Skin of body (tissue), 1 donor: ENCODE measurements at regions not wholly inside any gene's neighbourhood (a gene's known extent, or its start where the extent isn't known, plus 50 kb on each side); places are given as distances from the start of the nearest gene placed in this dataset.

Source experiments
- DNase-seq: peaks from one replicate; lab custom pipeline; 2025; lab: John Stamatoyannopoulos, UW

DNA sequence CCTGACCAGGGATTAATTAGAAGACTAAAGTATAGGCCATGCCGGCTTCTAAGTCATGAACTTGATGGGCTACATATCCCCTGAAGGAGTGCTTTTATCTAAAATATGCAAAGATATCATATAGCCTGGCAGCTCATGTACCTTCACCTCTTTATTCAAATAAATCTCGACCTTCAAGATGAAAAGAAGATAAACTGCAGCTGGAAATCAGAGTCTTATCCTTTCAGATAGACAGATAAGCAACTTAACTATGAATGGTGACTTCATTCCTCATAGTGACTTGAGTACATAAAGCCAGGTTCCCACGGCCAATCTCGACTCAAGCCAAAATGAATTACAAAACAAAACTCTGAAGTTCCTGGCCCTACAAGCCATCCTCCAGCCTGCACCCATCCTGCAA, 165.3 kb upstream of the KLHL29 start:
- no peak for DNase-seq

DNA sequence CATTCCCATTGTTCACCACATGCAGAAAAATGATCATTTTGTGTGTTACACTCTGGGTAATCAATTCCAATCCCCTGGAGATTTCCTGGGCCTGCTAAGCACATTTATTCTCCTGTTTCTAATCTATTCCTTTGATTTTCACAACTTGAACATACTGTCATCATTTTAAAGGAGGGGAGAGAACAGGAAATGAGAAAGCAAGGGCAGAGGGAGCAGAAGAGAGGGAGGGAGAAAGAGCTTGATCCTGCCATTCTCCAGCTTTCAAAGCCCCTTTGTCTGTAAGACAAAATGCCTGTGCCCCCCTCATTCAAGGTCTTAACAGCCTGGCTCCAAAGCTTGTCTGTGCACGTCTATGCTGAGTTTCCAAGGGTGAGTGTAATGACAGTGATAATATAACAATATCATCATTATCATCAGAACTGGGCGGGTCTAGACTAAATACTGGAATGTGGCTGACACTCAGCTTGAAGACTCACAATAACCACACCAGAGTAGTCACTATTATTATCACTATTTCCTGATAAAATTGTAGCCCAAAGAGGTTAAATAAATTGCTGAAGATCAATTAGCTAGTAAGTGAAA, 164.4 kb upstream of the KLHL29 start:
- DNase-seq: no peak

DNA sequence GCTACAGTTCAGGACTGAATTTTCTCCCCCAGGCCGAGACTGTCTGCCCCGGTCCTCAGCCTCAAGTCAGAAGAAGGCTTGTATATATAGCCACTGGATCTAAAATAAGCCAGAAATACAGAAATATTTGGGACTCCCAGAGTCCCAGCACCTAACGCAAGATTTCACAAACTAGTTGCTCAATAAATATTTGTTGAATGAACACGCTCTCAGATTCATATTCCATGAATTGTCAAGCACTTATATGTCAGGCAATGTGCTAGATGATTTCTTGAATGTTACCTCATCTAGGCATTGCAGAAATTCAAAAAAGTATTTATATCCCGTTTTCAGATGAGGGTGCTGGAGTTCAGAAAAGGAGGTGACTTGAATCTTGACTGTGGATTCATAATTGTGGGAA, 163.7 kb upstream of the KLHL29 start:
- no peak for DNase-seq

DNA sequence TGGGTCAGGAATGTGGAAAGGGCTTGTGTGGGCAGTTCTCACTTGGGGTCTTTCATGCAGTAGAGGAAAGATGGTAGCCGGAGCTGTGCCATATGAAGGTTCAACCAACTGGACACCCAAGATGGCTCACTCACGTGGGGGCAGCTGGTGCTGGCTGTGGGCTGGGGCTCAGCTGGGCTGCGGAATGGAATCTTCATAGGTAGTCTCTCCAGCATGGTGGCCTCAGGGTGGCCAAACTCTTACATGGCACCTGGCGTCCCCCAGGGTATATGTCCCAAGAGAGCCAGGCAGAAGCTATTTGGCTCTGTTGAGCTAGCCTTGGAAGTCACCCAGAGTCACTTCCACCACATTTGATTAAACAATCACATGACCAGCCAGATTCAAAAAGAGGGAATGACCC, 163.1 kb upstream of the KLHL29 start:
- no peak for DNase-seq

DNA sequence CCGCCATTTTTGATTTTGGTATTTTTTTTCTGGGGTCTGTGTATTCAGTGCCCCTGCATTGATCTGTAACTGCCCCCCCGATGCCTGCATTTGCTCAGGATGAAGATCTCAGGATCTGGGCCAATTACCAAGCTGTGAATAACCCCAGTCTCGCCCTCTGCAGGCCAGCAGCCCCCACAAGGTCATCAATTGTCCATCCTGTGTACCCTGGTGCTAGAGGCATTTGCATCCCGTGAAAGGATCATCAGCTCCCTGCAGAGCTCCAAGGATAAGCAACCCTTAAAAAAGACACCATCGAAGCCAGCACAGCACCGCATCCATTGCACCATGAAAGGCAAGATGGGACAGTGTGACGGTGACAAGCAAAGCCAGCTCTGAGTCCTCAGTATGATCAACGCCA, 154.1 kb upstream of the KLHL29 start:
- DNase-seq: no peak

DNA sequence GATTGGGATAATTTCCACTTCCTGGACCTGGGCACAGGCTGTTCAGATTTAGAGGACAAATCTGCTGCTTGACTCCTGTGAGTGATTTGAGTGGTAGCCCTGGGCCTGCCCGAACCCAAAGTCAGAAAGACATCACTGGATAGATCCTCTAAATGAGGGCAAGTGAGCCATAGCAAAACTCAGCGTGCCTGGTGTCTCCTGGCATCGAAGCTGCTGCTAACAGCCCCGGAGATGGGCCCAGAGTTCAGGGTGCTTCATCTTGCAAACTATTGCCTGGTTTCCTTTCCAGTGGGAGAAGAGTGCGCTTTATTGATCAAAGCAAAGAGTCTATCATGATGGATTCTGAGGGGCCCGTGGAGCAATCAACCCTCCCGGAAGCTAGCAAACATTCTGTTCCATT, 153.1 kb upstream of the KLHL29 start:
- DNase-seq: no peak

DNA sequence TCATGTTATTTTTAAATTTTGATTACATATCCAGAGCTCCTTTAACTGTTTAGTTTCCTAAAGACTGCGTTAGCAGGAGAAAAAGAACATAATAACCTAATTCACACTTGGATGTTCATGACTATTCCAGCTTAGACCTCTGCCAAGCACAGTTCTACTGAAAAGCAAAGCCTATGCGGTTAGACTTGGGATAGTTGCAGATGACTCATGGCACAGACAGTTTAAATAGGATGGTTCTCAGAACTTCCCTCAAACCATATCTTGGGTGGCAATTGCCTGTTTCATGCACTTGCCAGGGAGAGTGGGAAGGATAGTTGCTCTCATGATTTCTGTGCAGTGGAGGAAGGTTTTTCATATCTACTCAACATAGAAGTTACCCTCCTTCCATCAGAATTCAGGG, 149.7 kb upstream of the KLHL29 start:
- no peak for DNase-seq

DNA sequence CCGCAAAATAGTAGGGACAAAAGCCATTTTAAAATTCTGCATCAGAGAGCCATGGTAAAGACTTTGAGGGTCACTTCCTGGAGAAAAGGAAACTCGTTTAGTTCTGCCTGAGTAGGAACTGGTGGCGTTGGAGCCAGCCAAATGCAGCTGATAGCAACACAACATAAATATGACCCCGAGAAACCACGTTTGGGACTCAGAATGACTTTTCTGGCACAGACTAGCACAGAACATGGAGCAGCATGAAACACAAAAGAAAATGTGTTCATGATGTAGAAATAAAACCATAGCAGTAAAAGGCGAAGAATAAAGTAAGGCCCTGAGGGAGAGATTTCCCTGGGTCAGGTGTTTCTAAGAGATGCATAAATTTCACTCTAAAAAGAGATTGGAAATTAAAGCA, 149.2 kb upstream of the KLHL29 start:
- DNase-seq: peak; percentile 35

DNA sequence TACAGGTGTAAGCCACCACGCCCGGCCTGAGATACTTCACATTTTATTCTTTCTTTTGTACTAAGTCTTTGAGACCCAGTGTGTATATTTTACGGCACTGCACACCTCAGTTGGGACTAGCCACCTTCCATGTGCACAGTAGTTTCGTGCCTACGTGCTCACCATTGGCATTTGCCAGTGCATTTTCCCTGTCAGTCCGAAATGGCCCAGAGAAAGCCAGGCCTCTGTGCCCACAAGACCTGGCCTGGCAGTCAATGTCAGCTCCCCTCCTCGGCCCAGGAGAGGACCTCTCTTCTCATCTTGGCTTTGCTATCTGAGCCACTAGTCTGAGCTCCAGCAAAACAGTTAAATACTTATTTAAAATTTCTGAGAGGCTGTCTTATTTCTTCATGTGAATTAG, 147.8 kb upstream of the KLHL29 start:
- DNase-seq: no peak

DNA sequence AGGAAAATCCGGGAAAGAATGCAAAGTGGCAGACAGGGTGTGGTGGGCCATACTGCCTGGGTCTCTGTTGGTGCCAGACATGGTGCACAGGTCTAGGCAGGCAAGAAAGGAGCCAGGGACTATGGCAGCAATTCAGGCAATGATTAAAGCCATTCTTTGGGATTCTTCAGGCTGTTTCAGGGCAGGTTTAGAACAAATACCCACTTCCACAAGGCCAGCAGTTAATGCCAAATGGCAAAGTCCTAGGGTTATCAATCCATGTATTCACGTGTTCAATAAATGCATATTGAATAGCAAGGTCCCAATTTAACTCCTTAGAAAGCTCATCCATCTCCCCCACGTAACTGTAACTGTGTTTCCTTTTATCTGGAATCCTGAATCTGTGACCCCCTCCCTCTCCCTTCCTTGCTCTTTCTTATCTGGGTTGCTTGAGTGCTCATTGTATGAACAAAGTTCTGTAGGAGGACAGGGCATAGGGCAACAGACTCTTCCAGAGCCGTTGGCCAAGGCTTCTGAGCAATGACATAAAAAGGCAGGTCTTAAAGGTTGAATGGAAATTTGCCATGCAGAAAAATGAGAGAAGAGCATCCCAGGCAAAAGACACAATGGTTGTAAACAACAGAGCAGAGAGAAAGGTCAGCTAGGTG, 146.8 kb upstream of the KLHL29 start:
- DNase-seq: no peak

DNA sequence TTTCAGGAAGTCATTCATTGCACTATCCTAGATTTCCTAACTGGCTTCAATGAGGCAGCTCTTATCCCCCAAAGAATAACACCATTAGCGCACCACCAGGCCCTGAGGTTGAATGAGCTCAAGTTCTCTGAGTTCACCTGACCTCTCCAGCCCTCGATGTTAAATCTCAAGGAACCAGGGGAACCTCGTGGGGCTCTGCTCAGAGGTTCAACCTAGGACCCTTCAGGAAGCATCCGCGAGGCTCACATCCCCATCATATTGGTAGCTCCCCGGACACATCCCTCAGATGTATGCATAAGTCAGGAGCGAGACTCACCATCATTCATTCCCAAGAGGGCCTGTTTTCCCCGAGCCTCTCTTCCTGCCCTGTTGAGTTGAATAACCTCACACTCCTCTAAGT, 145.6 kb upstream of the KLHL29 start:
- no peak for DNase-seq

DNA sequence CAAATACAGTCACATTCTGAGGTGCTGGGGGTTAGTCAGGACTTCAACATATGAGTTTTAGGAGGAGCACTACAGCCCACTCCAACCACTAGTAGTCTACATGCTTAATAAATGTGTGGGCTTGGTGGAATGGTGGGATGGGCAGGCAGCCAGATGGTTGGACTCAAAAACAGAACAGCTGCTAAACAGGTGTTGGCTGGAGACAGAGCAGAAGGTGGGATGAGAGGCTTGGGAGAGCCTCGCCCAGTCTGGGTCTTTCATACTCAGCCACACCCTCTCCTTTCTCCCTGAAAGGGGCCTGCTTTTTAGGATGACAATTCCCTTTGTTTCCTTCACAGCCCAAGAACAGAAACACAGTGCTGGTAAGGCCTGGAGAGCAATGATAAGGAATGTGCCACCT, 143.9 kb upstream of the KLHL29 start:
- DNase-seq: peak; percentile 16

DNA sequence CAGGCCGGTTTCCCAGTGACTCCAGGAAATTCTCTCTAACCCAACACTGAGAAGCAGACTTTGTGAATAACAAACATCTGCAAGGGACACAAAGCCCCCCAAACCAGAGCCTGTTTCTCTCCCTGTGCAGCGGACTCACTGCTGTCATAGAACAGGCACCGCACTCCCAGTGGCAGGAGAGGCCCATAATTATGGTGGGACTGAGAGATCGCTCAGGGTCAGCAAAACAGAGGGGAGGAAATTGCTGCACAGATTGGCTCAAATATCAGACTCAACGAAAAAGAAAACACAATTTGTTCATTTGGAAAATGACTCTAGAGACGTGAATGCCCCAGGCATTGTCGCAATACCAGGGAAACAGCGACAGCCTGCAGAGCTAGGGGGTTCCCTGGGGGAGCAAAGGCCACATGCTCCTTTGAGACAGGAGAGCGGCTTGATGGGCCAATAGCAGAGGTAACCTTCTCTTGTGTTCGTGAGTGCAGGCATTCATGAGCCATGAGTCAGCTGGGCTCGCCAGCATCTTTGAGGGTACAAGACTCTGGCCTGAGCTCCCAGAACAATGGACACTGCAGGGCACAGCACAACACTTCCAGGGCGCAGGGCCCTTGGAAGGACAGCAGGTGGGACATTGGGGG, 143.3 kb upstream of the KLHL29 start:
- no peak for DNase-seq

DNA sequence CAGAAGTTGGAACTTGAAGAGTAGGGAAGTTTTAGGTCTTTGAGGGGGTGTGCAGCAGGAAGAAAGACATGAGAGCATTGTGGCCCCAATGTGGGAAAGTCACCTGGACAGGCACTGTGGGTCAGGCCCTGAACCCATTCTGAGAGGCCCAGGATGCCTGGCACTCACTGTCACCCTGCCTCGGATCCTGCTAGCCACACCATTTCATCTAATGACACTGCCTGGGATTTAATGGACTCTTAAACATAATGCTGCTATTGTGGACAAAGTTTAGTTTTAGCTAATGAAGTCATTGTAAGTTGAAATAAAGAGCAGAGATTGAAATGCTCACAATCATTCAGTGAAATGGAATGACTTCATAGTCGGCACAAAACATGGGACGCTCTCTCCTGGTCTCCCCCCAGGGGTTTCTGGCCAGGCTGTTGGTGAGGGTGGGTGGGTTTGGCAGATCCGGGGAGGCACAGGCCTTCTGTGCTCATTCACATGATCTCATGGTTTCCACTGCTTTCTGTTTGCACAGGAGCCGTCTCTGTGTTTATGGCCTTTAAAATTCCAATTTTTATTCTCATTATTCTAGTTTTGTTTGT, 141.8 kb upstream of the KLHL29 start:
- DNase-seq: no peak

DNA sequence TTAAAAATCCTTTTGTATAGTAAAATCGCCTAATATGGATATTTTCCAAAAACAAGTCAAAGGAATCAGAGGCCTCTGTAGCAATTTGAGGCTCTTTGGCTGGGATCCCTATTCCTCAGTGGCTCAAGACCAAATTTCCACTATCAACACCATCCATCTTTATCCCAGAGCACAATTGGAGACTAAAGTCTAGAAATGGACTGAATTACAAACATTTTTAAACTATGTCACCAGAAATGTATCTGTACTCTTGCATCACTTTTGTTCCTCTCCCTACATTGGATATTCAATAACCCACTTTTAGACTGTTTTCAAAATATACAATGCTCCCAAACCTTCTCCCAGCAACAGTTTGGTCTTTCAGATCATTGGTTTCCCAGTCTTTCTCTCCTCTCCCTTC, 140.4 kb upstream of the KLHL29 start:
- DNase-seq: peak; percentile 33

DNA sequence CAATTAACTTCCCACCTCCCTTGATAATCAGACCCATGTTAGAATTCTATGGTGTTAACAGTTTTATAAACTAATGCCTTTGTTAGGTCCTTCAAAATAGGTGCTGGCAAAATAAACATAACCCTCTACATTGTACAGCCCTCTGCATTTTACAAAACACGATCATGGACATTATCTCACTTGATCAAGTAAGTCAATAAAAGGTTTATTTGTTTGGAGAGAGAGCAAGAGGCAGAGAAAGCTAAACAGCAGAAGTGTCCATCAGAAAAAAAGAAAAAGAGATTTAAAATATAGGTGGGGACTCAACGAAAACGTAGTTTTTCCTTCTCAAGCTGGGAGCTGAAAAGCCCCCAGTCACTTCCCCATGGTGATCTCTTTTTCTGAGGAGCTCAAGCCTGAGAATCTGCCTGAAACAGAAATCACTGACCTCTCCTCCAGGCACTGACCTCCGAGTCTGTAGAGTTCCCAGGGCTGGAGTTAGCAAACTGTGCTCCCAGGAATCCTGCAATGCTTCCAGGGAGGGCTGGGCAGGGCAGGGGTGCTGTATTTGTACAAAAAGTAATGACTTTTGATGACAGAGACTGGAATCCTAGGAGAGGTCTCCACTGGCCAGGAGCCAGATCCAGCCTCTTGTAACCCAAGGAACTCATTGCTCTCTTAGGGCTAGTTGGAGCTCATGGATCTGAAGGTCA, 137.8 kb upstream of the KLHL29 start:
- DNase-seq: no peak

DNA sequence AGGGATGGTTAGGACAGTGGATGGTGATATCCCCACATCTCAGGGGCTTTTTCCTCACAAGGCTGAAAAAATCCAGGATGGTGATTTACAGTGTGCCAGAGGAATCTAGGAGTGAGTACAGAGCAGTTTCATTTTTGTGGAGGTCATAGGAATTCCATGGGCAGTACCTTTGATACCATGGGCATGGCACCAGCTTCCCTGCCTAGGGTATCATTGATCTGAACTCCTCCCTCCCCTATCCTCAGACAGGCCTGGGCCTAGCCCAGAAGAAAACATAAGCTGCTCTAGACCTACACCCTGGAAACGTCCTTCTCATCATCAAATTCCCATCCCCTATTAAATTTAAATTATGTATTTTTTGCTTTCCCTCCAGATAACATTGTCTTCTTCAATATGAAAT, 136.3 kb upstream of the KLHL29 start:
- DNase-seq: no peak

DNA sequence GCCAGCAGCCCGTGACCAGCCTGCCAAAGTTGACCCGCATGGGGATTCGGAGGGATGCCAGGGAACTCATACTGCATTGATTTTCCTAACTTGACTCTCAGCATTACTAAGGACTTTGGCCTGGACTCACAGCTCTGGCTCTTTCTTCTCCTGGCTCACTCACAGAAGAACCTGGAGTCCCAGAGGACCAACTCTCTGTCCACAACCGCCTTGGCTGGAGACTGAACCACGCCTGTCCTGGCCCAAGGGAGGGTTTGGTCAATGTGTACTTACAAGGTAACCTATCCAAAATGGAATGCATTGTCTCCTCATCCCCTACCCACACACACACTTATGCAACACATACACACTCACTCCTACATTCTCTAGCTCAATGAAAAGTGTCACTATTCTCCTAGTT, 135.6 kb upstream of the KLHL29 start:
- peak; percentile 52 for DNase-seq

DNA sequence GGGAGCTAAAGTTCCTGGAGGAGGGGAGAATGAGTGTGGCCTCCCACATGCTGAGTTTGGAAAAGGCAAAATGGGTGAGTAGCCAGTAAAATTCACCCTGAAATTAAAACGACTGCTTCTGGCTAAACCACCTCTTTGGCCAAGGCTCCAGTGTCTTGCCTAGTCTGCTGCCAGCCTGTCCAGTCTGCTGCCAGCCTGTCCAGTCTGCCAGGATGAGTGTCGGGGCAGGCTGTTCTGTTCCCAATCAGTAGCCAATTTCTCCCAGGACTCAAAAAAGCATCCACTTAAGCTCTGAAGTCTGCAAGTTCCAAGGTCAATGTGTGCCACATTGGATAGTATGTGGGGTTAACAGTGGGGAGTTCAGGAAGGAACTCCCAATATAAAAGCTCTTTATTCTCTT, 134.6 kb upstream of the KLHL29 start:
- no peak for DNase-seq

DNA sequence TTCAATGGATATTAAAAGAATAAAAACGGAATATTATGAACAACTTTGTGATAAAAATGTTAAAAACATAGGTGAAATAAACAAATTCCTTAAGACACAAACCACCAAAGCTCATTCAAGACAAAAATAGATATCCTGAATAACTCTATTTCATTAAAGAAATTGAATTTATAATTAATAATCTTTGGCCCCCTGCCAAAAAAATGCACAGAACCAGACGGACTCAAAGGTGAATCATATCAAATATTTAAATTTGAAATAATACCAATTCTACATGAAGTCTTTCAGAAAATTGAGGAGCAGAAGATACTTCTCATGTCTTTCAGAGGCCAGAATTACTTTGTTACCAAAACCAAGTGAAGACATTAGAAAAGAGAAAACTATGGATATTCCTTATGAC, 128.3 kb upstream of the KLHL29 start:
- DNase-seq: no peak

DNA sequence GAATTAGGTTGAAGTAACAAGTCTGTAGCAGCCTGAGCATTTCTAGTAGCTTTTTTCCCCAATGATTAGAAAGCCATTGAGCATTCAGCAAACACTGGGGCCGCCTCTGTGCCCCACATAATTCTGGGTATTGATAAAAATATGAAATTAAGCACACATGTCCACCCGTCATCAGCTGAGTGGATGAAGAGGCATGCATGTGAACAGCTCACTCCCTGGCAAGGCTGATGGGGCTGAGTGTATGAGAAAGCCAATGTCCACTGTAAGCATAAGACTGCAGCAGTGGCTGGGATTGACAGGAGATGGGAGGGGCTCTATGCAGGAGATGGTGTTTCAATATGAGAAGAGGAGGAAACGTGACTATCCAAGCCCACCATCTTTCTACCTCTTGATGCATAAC, 124.4 kb upstream of the KLHL29 start:
- no peak for DNase-seq

DNA sequence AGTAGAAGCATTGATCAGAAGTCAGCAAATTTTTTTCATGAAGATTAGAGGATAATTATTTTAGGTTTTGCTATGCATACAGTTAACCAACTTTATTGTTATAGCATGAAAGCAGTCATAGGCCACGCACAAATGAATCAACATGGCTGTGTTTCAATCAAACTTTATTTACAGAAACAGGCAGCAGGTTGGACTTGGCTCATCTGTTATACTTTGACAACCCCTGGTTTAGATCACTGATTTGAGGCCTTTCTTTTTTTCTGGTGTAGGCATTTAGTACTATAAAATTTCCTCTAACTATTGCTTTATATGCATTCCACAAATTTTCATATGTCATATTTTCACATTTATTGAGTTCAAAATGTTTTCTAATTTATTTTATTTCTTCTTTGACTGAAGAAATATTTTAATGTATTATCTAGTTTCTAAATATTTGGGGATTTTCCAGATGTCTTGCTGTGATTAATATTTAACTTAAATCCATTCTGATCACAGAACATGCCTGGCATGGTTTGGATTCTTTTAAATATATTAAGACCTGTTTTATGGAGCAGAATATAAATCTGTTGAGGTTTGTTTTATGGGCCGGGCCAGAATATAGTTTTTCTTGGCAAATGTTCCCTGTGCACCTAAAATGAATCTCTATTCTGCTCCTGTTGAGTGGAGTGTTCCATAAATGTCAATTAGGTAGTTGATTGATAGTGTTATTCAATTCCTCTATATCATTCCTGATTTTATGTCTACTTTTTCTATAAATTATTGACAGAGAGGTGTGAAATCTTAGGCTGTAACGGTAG, 116.3 kb upstream of the KLHL29 start:
- no peak for DNase-seq
